Prostate gland (tissue), 2 donors: ENCODE measurements at regions not wholly inside any gene's neighbourhood (a gene's known extent, or its start where the extent isn't known, plus 50 kb on each side); places are given as distances from the start of the nearest gene placed in this dataset.

Source experiments
- POLR2A ChIP-seq: fragments of 450-650 bp; IDR thresholded peaks from one replicate; pipeline ENCODE4 v1.6.1; 2016; ENCODE audit warnings: antibody characterized with exemption, mild to moderate bottlenecking
- POLR2AphosphoS5 ChIP-seq: sonication (generic); formaldehyde crosslinking; IDR thresholded peaks from one replicate; pipeline ENCODE4 v1.6.1; 2017; ENCODE audit warnings: antibody characterized with exemption
- TF ChIP-seq, protein P1 (sequence below), 4 experiments: fragments of 200-600 bp in 2 of 4; fragments of 450-650 bp in 2 of 4; sonication (generic) in 2 of 4; IDR thresholded peaks; 1 replicate in 3 of 4; 2 replicates in 1 of 4; pipeline ENCODE4 v1.5.1; 2016 to 2019; ENCODE audit warnings: antibody characterized with exemption in 4 of 4, mild to moderate bottlenecking in 2 of 4, moderate library complexity in 2 of 4

DNA sequence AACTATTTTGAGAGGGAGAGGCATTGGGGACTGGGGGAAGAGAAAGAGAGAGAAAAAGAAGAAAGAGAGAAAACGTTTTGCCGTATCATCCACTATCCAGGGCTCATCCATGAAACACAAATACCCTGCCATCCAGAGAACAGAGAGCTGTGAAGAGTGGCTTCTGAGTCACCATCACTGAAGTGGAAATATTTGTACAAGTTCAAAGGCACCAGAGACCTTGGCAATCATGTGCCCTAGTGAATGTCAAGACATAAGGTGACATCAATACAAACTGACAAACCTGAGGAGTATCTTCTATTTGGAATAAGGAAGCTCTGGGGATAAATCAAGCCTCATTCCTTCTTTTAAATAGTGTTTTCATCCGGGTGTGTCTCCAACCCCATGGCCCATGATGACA, 197.2 kb upstream of the PROX1 start:
- TF ChIP-seq, protein P1, sequence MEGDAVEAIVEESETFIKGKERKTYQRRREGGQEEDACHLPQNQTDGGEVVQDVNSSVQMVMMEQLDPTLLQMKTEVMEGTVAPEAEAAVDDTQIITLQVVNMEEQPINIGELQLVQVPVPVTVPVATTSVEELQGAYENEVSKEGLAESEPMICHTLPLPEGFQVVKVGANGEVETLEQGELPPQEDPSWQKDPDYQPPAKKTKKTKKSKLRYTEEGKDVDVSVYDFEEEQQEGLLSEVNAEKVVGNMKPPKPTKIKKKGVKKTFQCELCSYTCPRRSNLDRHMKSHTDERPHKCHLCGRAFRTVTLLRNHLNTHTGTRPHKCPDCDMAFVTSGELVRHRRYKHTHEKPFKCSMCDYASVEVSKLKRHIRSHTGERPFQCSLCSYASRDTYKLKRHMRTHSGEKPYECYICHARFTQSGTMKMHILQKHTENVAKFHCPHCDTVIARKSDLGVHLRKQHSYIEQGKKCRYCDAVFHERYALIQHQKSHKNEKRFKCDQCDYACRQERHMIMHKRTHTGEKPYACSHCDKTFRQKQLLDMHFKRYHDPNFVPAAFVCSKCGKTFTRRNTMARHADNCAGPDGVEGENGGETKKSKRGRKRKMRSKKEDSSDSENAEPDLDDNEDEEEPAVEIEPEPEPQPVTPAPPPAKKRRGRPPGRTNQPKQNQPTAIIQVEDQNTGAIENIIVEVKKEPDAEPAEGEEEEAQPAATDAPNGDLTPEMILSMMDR (IDR thresholded peaks at IDR 0.05): no peak
- TF ChIP-seq POLR2AphosphoS5 (no peak), POLR2A (no peak)
